ENCODE measurements at regions not wholly inside any gene's neighbourhood (a gene's known extent, or its start where the extent isn't known, plus 50 kb on each side); places are given as distances from the start of the nearest gene placed in this dataset.

GRCh38 chr21:43271452-43272020, 102.7 kb downstream of the CRYAA start:
- no peak for DNase-seq

DNA sequence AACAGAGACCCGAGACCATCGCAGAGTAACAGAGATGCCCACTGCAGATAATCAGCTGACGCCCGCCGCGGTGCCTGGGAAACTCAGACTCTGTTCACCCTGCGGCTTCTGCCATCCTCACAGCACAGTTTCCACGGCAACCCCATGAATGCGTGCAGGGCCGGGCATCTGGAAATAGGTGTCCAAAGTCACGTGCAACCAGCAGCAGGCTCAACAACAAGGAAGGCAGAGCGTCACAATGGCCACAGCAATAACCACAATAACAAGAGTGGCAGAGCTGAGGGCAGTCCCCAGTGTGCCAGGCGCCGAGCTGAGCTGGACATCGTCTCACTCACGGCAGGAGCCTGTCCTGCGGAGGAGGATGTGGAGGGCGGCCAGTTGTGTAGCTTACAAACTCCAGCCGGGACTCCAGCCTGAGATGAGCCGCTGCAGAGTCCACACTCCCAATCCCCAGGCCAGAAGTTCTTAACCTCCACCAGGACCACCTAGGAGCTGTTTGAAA, 102.0 kb downstream of the CRYAA start:
- no peak for DNase-seq

DNA sequence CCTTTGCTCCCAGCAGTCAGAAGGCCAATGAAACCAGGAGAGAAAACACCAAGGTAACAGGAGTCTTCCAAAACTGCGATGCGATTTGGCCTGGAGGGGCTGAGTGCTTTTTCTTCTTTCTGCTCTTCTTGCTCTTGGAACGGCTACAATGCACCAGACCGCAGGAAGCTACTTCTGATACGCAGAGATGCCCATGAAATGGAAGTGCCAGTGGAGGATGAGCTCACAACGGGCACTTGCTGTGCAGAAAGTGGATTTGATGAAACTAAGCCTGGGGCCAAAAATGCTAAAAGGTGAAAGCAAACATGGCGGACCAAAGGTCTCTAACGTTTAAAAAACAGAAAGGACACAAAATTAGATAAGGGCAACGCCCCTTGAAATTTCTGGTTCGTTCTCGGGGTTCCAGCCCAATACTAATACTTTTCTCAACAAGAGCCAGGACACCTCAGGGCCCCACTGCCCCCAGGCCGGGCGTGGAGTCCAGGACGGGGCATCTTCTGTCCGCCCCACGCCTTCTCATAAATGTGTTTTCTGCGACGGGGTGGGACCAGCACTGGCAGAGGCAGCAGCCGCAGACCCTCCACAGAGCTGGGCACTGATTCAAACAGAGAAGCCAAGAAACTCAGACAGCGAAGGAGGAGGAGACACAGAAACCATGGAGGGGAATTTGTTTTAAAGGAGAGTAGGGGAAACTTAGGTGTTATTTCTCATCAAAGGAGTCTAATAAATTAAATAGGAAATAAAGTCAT, 101.3 kb downstream of the CRYAA start:
- no peak for DNase-seq

DNA sequence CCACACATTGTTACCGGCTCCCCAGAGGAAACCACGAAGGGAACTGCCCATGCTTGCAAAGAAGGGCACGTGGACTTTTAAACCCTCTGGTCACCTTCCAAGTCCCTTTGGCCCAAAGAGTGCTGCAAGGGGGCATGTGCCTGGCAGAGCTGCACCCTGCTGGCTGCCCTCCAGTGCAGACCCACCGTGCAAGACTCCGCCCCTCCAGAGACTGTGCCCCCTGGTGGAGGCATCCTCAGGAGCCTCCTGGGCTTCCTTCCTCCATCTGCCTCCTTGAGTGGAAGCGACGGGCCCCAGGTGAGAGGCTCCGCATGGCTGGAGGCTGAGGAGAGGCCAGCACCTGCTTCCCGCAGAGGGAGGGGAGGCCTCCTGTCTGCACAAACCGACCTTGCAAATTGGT, 100.6 kb downstream of the CRYAA start:
- DNase-seq = no peak

DNA sequence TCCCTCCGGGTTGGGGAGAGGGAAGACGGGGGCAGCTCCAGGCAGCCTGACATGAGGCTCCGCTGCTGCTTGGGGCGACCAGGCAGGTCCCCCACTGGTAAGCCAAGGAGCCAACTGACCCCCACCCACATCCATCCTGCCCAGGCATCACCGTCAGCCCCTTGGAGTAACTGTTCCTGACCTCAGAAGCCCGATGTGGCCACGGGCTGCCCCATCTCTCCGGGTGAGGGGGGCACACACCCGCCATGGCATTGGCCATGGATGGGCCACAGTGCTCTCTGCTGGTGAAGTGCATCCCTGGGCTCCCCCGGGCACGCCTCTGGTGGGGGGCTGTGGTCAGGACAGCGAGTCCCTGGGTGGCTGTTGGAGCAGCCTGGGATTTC, 100.0 kb downstream of the CRYAA start:
- DNase-seq = no peak

DNA sequence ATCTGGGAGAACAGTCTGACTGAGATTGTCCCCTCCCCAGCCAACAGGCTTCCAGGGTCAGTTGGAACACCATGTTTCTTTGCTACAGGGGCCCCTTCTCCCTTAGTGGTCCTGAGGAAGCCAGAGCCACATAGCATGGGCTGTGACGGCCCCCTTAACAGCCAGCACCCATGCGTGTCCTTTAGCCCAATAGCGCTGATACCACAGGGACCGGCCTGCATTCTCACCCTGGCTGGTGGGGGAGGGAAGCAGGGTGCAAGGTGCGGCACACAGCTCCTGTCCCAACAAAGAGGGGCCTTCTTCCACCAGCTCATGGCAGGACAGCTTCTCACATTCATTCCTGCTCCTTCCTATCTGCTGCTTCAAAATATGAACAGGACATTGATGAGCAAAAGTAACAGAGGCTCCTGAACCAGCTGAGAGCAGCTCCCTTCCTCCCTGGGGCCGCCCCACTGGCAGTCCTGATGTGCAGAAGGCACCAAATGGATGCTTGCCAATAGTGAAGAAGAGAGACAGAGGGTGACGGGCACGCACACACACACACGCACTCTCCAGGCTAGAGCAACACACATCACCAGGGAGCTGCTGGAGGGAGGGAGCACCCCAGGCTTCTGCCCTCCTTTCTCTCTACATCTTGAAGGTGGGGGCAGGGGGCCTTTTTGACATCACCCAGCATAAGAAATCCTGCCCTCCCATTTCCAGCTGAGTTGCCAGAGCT, 99.4 kb downstream of the CRYAA start:
- no peak for DNase-seq

DNA sequence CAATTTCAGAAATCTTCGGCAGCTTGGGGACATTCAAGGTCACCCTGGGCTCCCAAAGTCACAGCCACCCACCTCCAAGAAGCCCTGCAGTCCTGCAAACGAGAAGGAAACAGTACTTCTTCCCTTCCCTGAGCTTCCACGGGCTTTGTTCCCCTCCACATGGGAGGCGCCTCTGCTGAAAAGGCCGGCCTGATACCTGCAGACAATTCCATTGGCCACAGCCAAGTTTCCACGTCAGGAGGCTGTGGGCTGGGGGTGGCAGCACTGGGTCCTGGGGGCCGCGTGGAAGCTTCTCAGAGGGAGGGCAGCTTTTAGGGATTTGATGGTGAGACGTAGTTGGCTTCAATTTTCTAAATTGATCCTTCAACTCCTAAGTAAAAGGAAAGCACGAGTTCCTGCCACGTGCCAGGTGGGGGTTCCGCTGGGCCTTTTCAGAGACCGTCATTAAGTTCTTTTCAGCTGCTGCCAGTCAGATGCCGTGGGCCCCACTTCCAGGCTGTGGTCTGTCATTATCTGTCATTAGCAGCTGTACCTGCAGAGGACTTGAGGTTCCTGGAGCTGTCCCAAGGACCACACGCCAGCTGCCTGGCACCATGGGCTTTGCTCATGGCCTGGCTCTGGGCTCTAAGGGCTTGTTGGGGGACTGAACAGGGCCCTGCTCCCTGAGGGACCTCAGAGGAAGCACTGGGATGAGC, 98.7 kb downstream of the CRYAA start:
- no peak for DNase-seq

DNA sequence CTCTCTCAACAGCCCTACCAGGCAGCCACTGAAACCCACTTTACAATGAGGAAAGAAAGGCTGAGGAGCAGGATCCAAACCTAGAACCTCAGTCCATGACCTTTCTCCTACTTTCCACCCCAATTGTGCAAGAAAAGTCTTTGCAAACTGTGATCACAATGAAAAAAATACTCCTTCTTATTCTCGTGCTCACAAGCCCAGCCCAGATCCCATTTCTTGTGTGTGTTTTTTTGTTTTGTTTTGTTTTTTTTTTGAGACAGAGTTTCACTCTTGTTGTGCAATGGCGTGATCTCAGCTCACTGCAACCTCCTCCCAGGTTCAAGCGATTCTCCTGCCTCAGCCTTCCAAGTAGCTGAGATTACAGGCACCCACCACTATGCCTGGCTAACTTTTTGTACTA, 97.7 kb downstream of the CRYAA start:
- DNase-seq = no peak

GRCh38 chr21:43262427-43262826, 93.6 kb downstream of the CRYAA start:
- no peak for DNase-seq
